K562 (cell line): ENCODE measurements at regions not wholly inside any gene's neighbourhood (a gene's known extent, or its start where the extent isn't known, plus 50 kb on each side); places are given as distances from the start of the nearest gene placed in this dataset.

Experiments
- DIDO1 ChIP-seq: fragments of 450-650 bp; IDR thresholded peaks from 2 replicates; pipeline ENCODE4 v1.6.1; 2016; ENCODE audit warnings: low read depth, missing biosample characterization, missing genetic modification characterization
- EZH2 ChIP-seq: IDR thresholded peaks from 2 replicates; pipeline ENCODE4 v1.6.1; 2012; ENCODE audit warnings: low read depth, mild to moderate bottlenecking, inconsistent platforms, low read length, borderline replicate concordance
- GABPA ChIP-seq: fragments of 200-800 bp; sonication (Bioruptor generic); conservative IDR thresholded peaks from 2 replicates; pipeline ENCODE4 v1.6.1; 2016; ENCODE audit warnings: low read depth, missing genetic modification characterization, missing compliant biosample characterization
- KAT8 ChIP-seq: fragments of 450-650 bp; IDR thresholded peaks from 2 replicates; pipeline ENCODE4 v1.6.1; 2016; ENCODE audit warnings: low read depth, mild to moderate bottlenecking
- KDM5B ChIP-seq: fragments of 200-600 bp; sonication (generic); IDR thresholded peaks from 2 replicates; pipeline ENCODE4 v1.6.1; 2012; ENCODE audit warnings: low read depth, mild to moderate bottlenecking, moderate library complexity, low read length, control low read depth, inconsistent platforms; ENCODE audit not compliant: insufficient replicate concordance
- RBM14 ChIP-seq: fragments of 200-400 bp; formaldehyde crosslinking; IDR thresholded peaks from 2 replicates; pipeline ENCODE4 v1.6.1; 2018; ENCODE audit warnings: low read depth, mild to moderate bottlenecking, low read length, moderate library complexity, borderline replicate concordance; ENCODE audit not compliant: insufficient read depth
- ZKSCAN8 ChIP-seq: fragments of 200-800 bp; sonication (Bioruptor generic); IDR thresholded peaks from 2 replicates; pipeline ENCODE4 v1.6.1; 2016; ENCODE audit warnings: missing genetic modification characterization, missing compliant biosample characterization
- TF ChIP-seq, protein P1 (sequence below): fragments of 450-650 bp; formaldehyde crosslinking; IDR thresholded peaks from 2 replicates; pipeline ENCODE4 v1.4.0; 2020; ENCODE audit warnings: mild to moderate bottlenecking, moderate library complexity

DNA sequence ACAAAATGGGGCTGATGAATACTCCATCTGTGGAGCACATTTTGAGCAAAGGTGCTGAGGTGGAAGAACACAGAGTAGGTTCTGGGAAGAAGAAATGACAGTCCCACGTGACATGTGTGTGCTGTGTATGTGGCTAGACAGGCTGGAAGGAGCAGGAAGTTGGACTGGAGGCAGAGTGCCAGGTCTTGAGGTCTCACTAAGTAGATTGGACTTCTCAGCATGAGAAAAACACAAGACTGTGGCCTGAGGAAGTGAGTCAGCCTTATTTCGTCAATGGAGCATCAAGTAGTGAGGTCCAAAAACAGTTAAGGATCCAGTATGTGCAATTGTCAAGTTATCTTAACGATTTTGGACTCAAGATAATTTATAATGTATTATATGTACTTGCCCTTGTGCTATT, 736.5 kb downstream of the KCNJ2 start:
- no peak for TF ChIP-seq DIDO1 (tag)
- no peak for TF ChIP-seq KAT8
- TF ChIP-seq KDM5B: no peak
- TF ChIP-seq GABPA (tag): no peak
- no peak for TF ChIP-seq RBM14
- TF ChIP-seq, protein P1, sequence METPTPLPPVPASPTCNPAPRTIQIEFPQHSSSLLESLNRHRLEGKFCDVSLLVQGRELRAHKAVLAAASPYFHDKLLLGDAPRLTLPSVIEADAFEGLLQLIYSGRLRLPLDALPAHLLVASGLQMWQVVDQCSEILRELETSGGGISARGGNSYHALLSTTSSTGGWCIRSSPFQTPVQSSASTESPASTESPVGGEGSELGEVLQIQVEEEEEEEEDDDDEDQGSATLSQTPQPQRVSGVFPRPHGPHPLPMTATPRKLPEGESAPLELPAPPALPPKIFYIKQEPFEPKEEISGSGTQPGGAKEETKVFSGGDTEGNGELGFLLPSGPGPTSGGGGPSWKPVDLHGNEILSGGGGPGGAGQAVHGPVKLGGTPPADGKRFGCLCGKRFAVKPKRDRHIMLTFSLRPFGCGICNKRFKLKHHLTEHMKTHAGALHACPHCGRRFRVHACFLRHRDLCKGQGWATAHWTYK: no peak
- TF ChIP-seq ZKSCAN8 (CRISPR knock-in tag): no peak
- TF ChIP-seq EZH2: no peak
